ENCODE measurements at regions not wholly inside any gene's neighbourhood (a gene's known extent, or its start where the extent isn't known, plus 50 kb on each side); places are given as distances from the start of the nearest gene placed in this dataset.

- TF ChIP-seq TAF1 (IDR thresholded peaks at IDR 0.05; ENCODE audit: low read depth, low read length) (no peak), POLR2A (IDR thresholded peaks at IDR 0.05; ENCODE audit: low read depth, low read length) (no peak), POU2F2 (IDR thresholded peaks at IDR 0.05; ENCODE audit: low read depth, low read length) (no peak), POLR2AphosphoS5 (IDR thresholded peaks at IDR 0.05; ENCODE audit: low read depth, low read length) (no peak), SPI1 (IDR thresholded peaks at IDR 0.05; ENCODE audit: low read depth, low read length) (no peak)
Observed at GRCh38 chr3:151935446-151935845, 62.0 kb downstream of the SUCNR1 start.

All from GM12891 (cell line).